ENCODE measurements at regions not wholly inside any gene's neighbourhood (a gene's known extent, or its start where the extent isn't known, plus 50 kb on each side); places are given as distances from the start of the nearest gene placed in this dataset.
"Not testable (repeated sequence)": the region's sequence is repeated elsewhere in the genome, so short reads cannot be mapped to it uniquely, and the experiment has no call there.

- DNase-seq (ENCODE audit: low read depth in 2 of 2) = no peak
Observed at GRCh38 chr15:87722941-87723691, 533.4 kb downstream of the NTRK3 start.

GRCh38 chr15:87720235-87720634 is 536.3 kb downstream of the NTRK3 start:
- no peak for DNase-seq (ENCODE audit: low read depth in 2 of 2)

GRCh38 chr15:87716422-87716821 is 540.1 kb downstream of the NTRK3 start:
- DNase-seq (ENCODE audit: low read depth in 2 of 2) = no peak

GRCh38 chr15:87715252-87715651 is 541.3 kb downstream of the NTRK3 start:
- DNase-seq (ENCODE audit: low read depth in 2 of 2) = no peak

- DNase-seq (ENCODE audit: low read depth in 2 of 2) = no peak
Observed at GRCh38 chr15:87713475-87713879, 543.1 kb downstream of the NTRK3 start.

GRCh38 chr15:87712211-87712610 is 544.3 kb downstream of the NTRK3 start:
- DNase-seq (ENCODE audit: low read depth in 2 of 2) = no peak

GRCh38 chr15:87711026-87711425 is 545.5 kb downstream of the NTRK3 start:
- no peak for DNase-seq (ENCODE audit: low read depth in 2 of 2)

GRCh38 chr15:87710406-87710805 is 546.1 kb downstream of the NTRK3 start:
- no peak for DNase-seq (ENCODE audit: low read depth in 2 of 2)

GRCh38 chr15:87707566-87708130 is 548.9 kb downstream of the NTRK3 start:
- DNase-seq (ENCODE audit: low read depth in 2 of 2) = no peak

- DNase-seq (ENCODE audit: low read depth in 2 of 2) = no peak
Observed at GRCh38 chr15:87707071-87707470, 549.5 kb downstream of the NTRK3 start.

GRCh38 chr15:87706001-87706400 is 550.5 kb downstream of the NTRK3 start:
- DNase-seq (ENCODE audit: low read depth in 2 of 2) = no peak

GRCh38 chr15:87704276-87704675 is 552.3 kb downstream of the NTRK3 start:
- DNase-seq (ENCODE audit: low read depth in 2 of 2) = no peak

- no peak for DNase-seq (ENCODE audit: low read depth in 2 of 2)
Observed at GRCh38 chr15:87703327-87704111, 553.0 kb downstream of the NTRK3 start.

- no peak for DNase-seq (ENCODE audit: low read depth in 2 of 2)
Observed at GRCh38 chr15:87702270-87702669, 554.3 kb downstream of the NTRK3 start.

GRCh38 chr15:87698467-87698866 is 558.1 kb downstream of the NTRK3 start:
- DNase-seq (ENCODE audit: low read depth in 2 of 2) = not testable (repeated sequence)

- DNase-seq (ENCODE audit: low read depth in 2 of 2) = no peak
Observed at GRCh38 chr15:87689716-87690115, 566.8 kb downstream of the NTRK3 start.

GRCh38 chr15:87687523-87687870 is 569.0 kb downstream of the NTRK3 start:
- no peak for DNase-seq (ENCODE audit: low read depth in 2 of 2)

- DNase-seq (ENCODE audit: low read depth in 2 of 2) = no peak
Observed at GRCh38 chr15:87686841-87687522, 569.6 kb downstream of the NTRK3 start.

- no peak for DNase-seq (ENCODE audit: low read depth in 2 of 2)
Observed at GRCh38 chr15:87686339-87686738, 570.2 kb downstream of the NTRK3 start.

GRCh38 chr15:87682527-87682926 is 574.0 kb downstream of the NTRK3 start:
- no peak for DNase-seq (ENCODE audit: low read depth in 2 of 2)

GRCh38 chr15:87681104-87681503 is 575.4 kb downstream of the NTRK3 start:
- no peak for DNase-seq (ENCODE audit: low read depth in 2 of 2)

GRCh38 chr15:87680208-87680607 is 576.3 kb downstream of the NTRK3 start:
- DNase-seq (ENCODE audit: low read depth in 2 of 2) = no peak

Data from fibroblast of skin of left biceps (primary cell).